Neural progenitor cell (in vitro differentiated cells): ENCODE measurements at regions not wholly inside any gene's neighbourhood (a gene's known extent, or its start where the extent isn't known, plus 50 kb on each side); places are given as distances from the start of the nearest gene placed in this dataset.

Experiments used
- DNase-seq: peaks from one replicate; pipeline ENCODE4 v3.0.0-alpha.2; 2016; ENCODE audit warnings: low spot score
- H2AFZ ChIP-seq: fragments of 200-600 bp; sonication (generic); replicated peaks from 2 replicates; pipeline ENCODE4 v1.6.1; 2016; ENCODE audit warnings: antibody characterized with exemption
- H3F3A ChIP-seq: fragments of 200-600 bp; sonication (generic); 2 replicates; pipeline ENCODE4 v1.6.1; 2016; ENCODE audit warnings: antibody characterized with exemption, low read depth
- H3K27ac ChIP-seq: fragments of 200-600 bp; sonication (generic); 2 replicates; pipeline ENCODE4 v1.5.1; 2016; ENCODE audit warnings: mild to moderate bottlenecking
- H3K27me3 ChIP-seq: fragments of 200-600 bp; sonication (generic); 2 replicates; pipeline ENCODE4 v1.6.1; 2016; ENCODE audit warnings: mild to moderate bottlenecking, moderate library complexity
- H3K36me3 ChIP-seq: fragments of 200-600 bp; sonication (generic); 2 replicates; pipeline ENCODE4 v1.5.1; 2016
- H3K4me1 ChIP-seq: fragments of 200-600 bp; sonication (generic); 2 replicates; pipeline ENCODE4 v1.6.1; 2016; ENCODE audit warnings: mixed run types
- H3K4me2 ChIP-seq: fragments of 200-600 bp; sonication (generic); 2 replicates; pipeline ENCODE4 v1.6.1; 2016
- H3K4me3 ChIP-seq: fragments of 200-600 bp; sonication (generic); 2 replicates; pipeline ENCODE4 v1.5.1; 2016
- H3K79me2 ChIP-seq: fragments of 200-600 bp; sonication (generic); 2 replicates; pipeline ENCODE4 v1.6.1; 2016; ENCODE audit warnings: low read depth
- H3K9ac ChIP-seq: fragments of 200-600 bp; sonication (generic); 2 replicates; pipeline ENCODE4 v1.6.1; 2016
- H3K9me3 ChIP-seq: fragments of 200-600 bp; sonication (generic); 2 replicates; pipeline ENCODE4 v1.5.1; 2016; ENCODE audit warnings: low read depth
- H4K20me1 ChIP-seq: fragments of 200-600 bp; sonication (generic); 2 replicates; pipeline ENCODE4 v1.6.1; 2016; ENCODE audit warnings: low read depth
- H3K27ac Mint-ChIP-seq: 3 replicates; pipeline ENCODE4 v1.8.0; 2021; ENCODE audit warnings: mixed read lengths
- H3K27me3 Mint-ChIP-seq: 2 replicates; pipeline ENCODE4 v1.8.0; 2022; ENCODE audit warnings: low read depth, mild to moderate bottlenecking, inconsistent platforms, moderate library complexity, mixed read lengths; ENCODE audit not compliant: insufficient read depth
- H3K36me3 Mint-ChIP-seq: 3 replicates; pipeline ENCODE4 v1.8.0; 2021; ENCODE audit warnings: mixed read lengths
- H3K4me1 Mint-ChIP-seq: 3 replicates; pipeline ENCODE4 v1.8.0; 2021; ENCODE audit warnings: mixed read lengths
- H3K4me3 Mint-ChIP-seq: 3 replicates; pipeline ENCODE4 v1.8.0; 2021; ENCODE audit warnings: mild to moderate bottlenecking, moderate library complexity, mixed read lengths
- H3K9me3 Mint-ChIP-seq: 3 replicates; pipeline ENCODE4 v1.8.0; 2020; ENCODE audit warnings: mixed read lengths
- CTCF ChIP-seq: fragments of 200-600 bp; sonication (generic); IDR thresholded peaks from 2 replicates; pipeline ENCODE4 v1.5.1; 2017; ENCODE audit warnings: antibody characterized with exemption, mild to moderate bottlenecking
- EZH2 ChIP-seq: fragments of 200-600 bp; sonication (generic); IDR thresholded peaks from 2 replicates; pipeline ENCODE4 v1.6.1; 2017; ENCODE audit warnings: antibody characterized with exemption, mild to moderate bottlenecking, moderate library complexity
- EZH2phosphoT487 ChIP-seq: fragments of 200-600 bp; sonication (generic); IDR thresholded peaks from 2 replicates; pipeline ENCODE4 v1.6.1; 2017; ENCODE audit warnings: antibody characterized with exemption

- Histone ChIP-seq H3F3A (no peaks in the 10 kb centered on the region), H4K20me1 (no peaks in the 10 kb centered on the region), H3K36me3 (no peaks in the 10 kb centered on the region), H3K4me2 (no peak overlapping the region), H3K9ac (no peak overlapping the region), H3K4me3 (no peak overlapping the region), H2AFZ (no peak overlapping the region), H3K79me2 (no peaks in the 10 kb centered on the region), H3K27me3 (no peaks in the 10 kb centered on the region), H3K4me1 (no peaks in the 10 kb centered on the region), H3K27ac (no peak overlapping the region), H3K9me3 (no peaks in the 10 kb centered on the region)
- H3K9me3 Mint-ChIP-seq, result no peaks in the 10 kb centered on the region
- H3K36me3 Mint-ChIP-seq, result no peaks in the 10 kb centered on the region
- peaks cover 2% of the 10 kb centered on the region for H3K27me3 Mint-ChIP-seq
- TF ChIP-seq EZH2phosphoT487, result no peak
- no peak for TF ChIP-seq CTCF
- no peak for TF ChIP-seq EZH2
- no peak for DNase-seq
- no peaks in the 10 kb centered on the region for H3K4me1 Mint-ChIP-seq
- no peak overlapping the region for H3K4me3 Mint-ChIP-seq
- H3K27ac Mint-ChIP-seq, result no peak overlapping the region
These were observed 71.6 kb upstream of the HTR2A start for GRCh38 chr13:46968450-46968849.

GRCh38 chr13:46964789-46965527, 68.1 kb upstream of the HTR2A start:
- Mint-ChIP-seq H3K4me3 (no peak overlapping the region), H3K27me3 (peaks cover 2% of the 10 kb centered on the region), H3K9me3 (no peaks in the 10 kb centered on the region), H3K4me1 (no peaks in the 10 kb centered on the region), H3K36me3 (no peaks in the 10 kb centered on the region), H3K27ac (no peak overlapping the region)
- H2AFZ ChIP-seq, result no peak overlapping the region
- no peaks in the 10 kb centered on the region for H4K20me1 ChIP-seq
- no peak overlapping the region for H3K4me3 ChIP-seq
- H3K9ac ChIP-seq, result no peak overlapping the region
- TF ChIP-seq EZH2phosphoT487 (no peak), EZH2 (no peak), CTCF (no peak)
- H3F3A ChIP-seq, result no peaks in the 10 kb centered on the region
- H3K27me3 ChIP-seq, result no peaks in the 10 kb centered on the region
- no peak overlapping the region for H3K4me2 ChIP-seq
- no peaks in the 10 kb centered on the region for H3K79me2 ChIP-seq
- H3K27ac ChIP-seq, result no peak overlapping the region
- no peak for DNase-seq
- no peaks in the 10 kb centered on the region for H3K9me3 ChIP-seq
- H3K36me3 ChIP-seq, result no peaks in the 10 kb centered on the region
- H3K4me1 ChIP-seq, result no peaks in the 10 kb centered on the region

- Histone ChIP-seq H3K4me1 (no peaks in the 10 kb centered on the region), H3K4me2 (no peak overlapping the region), H3K27me3 (no peaks in the 10 kb centered on the region), H3F3A (no peaks in the 10 kb centered on the region), H3K36me3 (no peaks in the 10 kb centered on the region), H3K27ac (no peak overlapping the region), H2AFZ (no peak overlapping the region), H3K9ac (no peak overlapping the region), H4K20me1 (no peaks in the 10 kb centered on the region), H3K9me3 (no peaks in the 10 kb centered on the region), H3K79me2 (no peaks in the 10 kb centered on the region), H3K4me3 (no peak overlapping the region)
- TF ChIP-seq EZH2phosphoT487, result no peak
- no peak for TF ChIP-seq CTCF
- no peak for TF ChIP-seq EZH2
- Mint-ChIP-seq H3K4me1 (no peaks in the 10 kb centered on the region), H3K4me3 (no peak overlapping the region), H3K36me3 (no peaks in the 10 kb centered on the region), H3K27ac (no peak overlapping the region), H3K9me3 (no peaks in the 10 kb centered on the region), H3K27me3 (peaks cover 2% of the 10 kb centered on the region)
- DNase-seq, result no peak
These were observed 67.1 kb upstream of the HTR2A start for GRCh38 chr13:46963904-46964303.
